ENCODE measurements at regions not wholly inside any gene's neighbourhood (a gene's known extent, or its start where the extent isn't known, plus 50 kb on each side); places are given as distances from the start of the nearest gene placed in this dataset.

DNA sequence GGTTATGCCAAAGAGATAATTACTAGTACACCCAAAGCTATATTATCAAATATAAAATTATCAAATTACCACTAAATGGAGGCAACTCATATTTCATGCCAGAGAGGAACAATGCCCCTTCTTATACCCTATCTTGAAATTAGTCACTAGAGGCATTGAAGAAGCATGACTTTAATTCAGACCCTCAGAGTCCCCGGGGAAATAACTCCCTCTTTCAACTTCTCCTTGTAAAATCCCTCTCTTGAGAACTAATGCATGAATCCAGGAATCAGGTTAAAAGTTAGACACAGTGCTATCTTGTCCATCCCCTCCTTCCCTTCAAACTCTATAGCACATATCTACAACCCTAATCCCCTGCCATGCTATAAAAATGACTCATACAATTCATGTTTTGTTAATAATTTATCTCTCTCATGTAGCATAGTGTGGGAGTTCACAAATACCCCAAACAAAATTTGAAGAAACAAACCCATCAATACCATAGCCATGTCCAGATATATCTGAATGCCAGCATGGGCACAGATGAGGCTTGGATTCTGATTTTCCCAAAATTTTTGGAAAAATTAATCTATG, 665.4 kb downstream of the KCNA4 start:
- no peak for DNase-seq (ENCODE audit: low spot score)

DNA sequence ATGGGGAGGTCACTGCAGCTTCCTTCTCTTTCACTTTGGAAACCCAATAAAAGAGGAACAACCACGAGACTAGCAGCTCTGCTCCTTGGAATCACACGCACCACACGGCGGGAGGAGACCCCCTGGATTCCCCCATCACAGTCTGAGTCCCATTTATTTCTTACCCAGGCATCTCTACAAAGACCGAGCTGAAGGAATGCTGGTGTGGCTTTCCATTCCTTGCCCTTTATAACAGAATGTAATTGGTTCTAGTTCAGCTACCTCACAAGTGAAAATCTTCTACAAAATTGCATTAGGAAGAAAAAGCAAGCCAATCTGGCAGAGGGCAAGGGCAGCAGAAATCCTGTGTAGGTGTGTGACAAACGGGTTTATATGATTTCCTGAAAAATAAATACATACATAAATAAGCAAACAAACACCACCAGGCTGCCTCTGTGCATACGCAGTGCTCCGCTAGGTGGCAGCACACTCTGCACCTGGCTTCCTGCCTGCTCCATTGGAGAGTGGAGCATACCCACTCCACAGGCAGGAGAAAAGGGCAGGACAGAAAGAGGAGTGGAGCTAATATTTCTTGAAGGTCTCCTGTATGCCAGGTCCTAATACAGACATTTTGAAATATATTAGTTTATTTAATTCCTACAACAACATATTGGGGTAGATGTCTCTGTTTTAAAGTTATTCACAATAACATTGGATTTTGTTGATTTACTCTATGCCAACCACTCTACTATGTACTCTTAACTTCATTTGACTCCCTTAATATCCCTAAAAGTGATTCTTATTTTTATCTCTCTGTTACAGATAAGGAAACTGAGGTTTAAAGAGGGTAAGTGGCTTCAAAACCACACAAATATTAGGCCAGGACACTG, 673.1 kb downstream of the KCNA4 start:
- peak; percentile 42 for DNase-seq (ENCODE audit: low spot score)

DNA sequence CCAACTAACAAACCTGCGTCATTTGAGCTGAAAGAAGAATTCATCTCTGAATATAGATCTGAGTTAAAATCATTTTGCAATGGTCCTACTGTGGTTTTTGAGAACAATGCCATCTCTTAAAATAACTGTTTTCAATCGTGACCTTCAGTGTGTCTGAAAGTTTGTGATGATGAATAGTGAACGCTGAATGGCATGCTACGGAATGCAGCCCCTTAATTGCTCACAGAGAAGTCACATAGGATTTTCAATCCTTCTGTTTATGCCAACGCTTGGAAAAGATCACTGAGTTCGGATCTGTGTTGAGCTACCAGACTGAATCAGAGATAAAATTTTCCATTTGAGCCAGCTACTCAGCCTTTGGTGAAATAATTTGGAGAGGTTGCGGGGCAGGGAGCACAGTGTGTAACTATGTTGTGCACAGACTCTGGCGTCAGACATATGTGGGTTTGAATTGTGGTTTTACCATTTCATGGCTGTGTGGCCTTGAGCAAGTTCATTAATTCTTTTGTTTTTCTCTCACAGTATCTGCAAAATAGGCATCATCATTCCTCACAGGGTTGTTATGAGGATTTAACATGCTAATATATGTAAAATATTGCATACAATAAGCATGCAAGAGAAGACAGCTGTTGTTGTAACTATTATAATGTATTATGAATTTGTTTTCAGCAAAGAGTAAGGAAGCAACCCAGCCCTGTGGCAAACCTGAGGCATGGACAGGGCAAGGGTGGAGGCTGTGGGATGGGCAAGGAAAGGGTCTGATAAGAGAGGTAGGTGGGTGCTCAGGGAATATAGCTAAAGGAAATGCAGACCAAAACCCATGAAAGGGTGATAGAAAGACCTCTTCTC, 679.9 kb downstream of the KCNA4 start:
- DNase-seq (ENCODE audit: low spot score): no peak

DNA sequence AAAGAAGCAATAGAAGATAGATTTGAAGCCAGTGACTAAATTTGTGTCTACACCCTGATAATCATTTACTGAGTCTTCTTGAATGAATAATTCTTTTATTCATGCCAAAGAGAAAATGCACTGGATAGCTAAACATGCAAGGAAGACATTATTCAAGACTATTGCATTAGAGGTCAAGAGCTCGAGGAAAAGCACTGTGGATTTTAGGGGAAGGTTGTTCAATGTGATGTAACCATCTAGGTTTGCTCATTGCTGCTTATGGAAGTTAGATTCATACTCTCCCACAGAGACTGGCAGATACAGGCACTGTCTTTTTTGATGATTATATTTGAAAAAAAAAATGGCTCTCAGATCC, 682.1 kb downstream of the KCNA4 start:
- DNase-seq (ENCODE audit: low spot score): no peak

DNA sequence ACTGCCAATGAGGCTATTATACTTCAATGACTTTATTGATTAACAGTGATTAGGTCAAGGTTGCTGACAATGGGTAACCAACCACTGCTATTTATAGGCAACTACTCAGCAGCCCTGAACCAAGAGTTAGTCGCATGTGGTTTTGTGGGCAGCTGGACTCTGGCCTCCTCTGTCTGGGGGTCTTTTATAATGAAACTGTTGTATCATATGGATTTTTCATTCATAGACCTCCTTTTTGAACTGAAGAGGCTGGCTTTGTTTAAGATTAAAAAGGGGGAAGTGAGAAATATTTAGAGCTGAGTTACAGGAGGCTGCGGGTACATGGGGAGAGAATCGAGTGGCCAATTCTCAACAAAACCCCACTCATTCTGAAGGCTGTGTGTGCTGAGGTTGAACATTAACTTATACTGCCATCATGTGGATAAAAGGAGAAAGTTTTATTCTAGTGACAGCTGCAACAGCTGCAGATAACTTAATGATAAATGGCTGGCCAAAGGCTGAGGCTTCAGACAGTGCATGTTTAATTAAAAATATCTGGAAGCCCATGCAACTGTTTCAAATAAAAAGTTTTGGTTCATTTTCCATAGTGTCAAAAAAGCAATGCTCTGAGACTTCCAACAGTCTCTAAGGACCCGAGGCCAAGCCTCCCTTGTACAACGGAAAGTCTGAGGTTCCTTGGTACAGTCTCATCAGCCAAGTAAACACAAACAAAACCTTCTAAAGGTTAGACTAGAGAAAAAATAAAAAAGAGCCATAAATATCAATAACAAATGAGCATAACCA, 682.6 kb downstream of the KCNA4 start:
- peak; percentile 62 for DNase-seq (ENCODE audit: low spot score)

DNA sequence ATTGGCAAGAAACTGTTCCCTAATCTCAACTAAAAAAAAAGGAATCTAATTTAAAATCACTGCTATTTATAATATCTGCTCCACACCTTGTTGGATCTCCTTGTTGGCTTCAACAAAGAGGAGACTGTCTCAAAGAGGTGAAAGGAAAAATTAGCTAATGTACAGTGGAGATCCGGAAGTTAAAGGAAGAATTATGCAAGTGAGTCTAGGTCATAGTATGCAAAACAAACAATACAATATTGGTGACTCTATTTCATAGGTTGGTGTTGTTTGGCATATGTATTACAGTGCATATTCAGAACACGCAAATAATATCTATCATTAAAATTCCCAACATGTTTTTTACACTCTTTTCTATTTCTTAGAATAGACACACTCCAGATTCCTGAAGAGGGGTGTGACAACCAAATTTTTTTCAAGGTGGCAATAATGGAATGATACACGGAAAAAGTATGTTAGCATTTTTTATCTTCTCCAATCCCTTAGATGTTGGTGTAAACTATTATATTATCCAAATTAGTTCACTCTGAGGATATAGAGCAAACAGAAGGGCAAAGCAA, 685.3 kb downstream of the KCNA4 start:
- no peak for DNase-seq (ENCODE audit: low spot score)

DNA sequence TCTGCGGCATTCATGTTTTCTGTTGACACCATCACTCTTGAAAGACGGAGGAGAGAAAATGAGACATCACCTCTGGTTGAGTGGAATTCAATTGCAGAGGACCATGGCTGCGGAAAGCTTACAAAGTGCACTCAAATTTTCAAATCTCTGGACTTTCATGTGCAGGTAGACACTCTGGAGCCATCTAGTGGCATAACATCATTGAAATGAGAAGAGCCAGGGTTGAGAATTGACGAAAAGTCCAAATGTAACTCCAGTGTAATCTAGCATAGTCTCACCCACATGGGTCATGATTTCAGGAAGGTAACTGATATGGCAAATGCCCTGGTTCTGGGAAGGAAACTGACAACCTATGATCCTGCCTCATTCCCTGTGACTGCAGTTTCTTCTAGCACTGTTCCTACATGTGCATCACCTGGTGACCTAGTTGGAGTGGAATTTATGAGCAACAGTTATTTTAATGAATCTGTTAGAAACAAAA, 687.8 kb downstream of the KCNA4 start:
- DNase-seq (ENCODE audit: low spot score): peak; percentile 29

DNA sequence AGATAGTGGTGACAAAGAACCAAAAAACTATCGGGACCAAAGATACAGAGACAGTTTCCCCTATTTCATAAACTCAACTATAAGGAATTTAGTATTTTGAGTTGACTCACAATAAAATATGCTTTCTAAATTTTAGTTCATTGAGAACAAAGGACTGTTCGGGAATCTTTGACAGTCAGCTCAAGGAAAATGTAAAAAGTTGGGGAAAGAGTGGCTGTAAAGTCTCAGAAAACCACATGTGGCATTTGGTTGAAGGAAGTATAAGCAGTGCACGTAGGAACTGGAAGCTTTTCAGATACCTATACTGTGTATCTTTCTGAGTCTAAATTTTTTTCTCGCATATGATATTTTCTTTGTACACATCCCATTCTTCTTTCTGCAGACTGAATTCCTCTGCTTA, 688.9 kb downstream of the KCNA4 start:
- DNase-seq (ENCODE audit: low spot score): no peak

DNA sequence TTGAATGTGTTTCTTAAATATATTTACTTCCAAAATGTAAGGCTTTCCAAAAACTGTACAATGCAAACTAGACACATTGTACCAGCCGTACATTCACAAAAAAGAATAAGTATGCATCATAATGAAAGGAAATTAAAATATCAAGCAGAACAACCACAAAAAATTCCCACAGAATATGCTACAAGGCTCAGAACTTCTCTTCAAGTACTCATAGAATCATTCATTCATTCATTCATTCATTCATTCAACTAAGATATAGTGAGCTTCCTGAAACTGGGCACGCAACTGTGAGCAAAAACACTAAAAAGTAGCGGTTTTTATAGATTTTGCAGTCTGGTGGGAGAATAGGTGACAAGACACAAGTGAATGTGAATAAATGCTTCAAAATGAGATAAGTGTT, 690.1 kb downstream of the KCNA4 start:
- no peak for DNase-seq (ENCODE audit: low spot score)

DNA sequence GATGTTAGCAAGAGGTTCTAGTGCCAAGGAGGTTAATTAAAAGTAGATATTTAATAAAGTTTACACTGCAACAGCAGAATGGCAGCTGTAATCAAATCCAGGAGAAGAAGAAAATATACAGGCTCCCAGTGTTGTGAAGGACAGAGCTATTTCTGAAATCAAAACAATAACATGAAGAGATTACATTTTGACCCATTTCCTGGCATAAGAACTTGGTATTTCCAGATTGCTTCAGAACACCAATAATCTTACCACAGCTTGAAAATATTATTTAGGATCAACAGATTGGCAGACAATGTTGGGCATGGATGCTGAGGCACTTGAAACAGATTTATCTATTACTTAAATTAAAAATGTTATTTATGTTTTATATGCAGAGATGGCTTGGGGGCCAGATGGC, 692.5 kb downstream of the KCNA4 start:
- no peak for DNase-seq (ENCODE audit: low spot score)

DNA sequence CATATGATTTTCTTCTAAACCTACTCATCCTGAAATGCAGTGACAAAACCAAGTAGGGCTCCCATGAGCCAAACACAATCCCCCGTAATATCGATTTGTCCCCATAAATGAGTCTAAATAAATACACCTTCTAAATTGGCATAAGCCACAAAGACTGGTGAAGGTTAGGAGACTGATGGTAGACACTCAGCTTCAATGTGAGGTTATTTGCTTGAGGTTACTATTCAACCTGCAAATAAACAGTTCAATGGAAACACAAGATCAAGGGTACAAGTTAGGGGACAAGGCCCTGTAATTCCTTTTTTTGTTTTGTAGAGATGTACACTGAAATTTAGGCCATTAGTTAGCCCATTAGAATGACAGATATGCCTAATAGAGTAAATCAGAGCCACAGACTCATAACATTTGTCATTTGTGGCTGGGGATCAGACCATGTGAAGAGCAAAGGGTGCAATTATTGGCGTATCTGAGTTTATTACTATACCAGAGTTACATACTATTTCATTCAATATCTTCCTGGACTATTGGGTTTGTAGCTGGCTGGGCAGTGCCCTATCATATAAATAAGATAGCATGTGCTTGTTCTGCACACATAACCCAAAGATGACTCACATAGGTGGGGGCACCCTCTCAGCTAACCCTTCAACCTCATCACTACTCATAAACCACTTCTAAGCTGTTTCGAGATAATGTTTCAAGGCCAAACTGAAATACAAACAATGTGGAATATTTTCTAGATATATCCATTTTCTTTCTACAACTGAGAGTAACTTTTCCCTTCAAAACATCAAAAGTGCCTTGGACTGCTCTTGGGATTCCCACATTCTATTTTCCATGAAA, 695.3 kb downstream of the KCNA4 start:
- DNase-seq (ENCODE audit: low spot score): peak; percentile 54

DNA sequence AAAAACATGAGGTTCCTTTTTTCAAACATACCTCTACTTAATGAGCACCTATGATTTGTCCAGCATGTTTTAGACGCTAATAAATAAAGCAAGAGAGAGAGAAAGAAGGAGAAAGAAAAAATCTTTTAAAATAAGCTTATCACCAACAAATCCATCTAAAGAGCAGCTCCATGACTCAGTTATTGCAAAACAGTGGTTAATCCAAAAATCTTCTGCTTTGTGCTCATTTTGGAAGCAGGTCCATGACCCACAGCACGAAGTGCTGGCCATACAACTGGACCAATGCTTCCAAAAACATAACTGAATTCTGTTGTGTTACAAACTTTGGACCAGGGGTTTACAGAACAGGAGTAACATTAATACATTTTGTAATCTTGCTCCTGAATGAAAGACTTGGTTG, 696.6 kb downstream of the KCNA4 start:
- DNase-seq (ENCODE audit: low spot score): no peak

DNA sequence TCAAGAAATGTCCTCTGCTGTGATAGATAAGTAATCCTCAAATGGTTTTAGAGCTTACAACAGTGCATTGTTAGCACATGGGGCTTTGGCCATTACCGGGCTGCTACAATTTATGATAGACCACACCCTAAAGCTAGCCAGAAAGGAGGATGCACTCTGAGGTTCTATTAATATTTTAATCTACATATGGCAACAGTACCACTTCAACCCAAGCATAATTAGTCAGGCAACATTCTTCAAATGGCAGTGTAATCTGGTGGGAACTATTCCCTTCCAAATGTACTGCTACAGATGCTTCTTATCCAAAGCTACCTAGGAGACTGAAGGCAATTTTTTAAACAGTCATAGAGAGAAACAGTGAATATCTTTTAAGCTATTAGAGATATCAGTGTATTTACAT, 697.6 kb downstream of the KCNA4 start:
- no peak for DNase-seq (ENCODE audit: low spot score)

DNA sequence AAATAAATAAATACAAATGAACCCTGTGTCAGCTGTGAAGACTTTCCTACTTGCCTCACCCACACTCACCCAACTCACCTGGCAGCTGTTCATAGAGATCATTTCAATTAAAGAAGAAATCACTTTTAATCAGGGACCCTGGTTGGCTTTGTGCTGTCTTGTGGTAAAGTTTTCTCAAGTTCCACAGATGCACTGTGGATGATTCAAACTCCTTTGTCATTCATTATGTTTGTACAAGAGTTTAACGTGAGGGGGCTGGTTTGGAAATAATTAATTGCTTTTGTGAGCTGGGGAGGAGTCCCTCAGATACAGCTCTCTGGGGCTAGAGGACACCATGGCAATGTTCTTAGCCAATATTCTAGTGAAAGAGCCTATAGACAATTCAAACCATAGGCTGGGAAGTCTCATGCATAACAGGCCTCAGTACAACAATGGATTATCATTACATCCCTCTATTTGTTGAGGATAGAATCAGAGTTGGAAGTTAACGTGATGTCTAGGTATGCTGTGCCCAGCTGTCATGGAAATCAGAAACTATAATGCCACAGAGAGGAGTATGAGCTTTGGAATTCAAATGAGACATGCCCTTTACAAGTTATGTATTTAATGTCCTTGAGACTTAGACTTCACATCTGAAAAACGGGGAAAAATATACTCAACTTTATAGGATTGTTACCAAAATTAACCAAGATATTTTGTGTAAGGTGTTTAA, 698.5 kb downstream of the KCNA4 start:
- no peak for DNase-seq (ENCODE audit: low spot score)

DNA sequence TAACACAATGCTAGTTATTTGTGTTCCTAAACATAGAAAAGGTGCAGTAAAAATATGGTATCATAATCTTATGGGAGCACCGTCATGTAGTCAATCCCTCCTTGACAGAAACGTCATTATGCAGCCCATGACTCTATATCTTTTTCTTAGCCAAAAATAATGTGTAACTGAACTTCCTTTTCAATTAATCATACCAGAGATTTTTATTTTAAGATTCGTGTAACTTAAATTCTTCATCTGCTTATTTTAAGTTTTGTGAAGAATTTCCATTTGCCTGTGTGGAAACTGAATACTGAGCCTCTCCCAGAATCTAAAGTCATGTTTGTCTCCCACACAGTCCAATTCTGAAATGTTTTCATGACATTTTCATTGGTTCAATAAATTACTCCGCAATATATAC, 699.1 kb downstream of the KCNA4 start:
- no peak for DNase-seq (ENCODE audit: low spot score)

DNA sequence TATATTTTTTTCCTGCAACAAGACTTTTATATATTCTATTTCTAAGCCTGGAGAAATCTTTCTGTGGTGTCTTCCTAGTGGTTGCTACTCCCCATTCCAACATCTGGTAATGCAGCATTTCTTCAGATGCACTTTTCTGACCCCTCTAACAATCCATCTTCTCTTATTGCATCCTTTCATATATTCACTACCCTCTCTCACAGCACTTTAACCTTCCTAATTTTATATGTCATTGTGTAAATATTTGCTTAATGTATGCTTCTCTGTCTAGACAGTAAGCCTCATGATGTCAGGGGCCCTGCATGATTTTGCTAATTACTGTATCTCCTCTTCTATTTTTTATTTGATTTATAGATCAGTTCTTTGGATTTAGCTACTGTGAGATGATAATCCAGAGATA, 701.6 kb downstream of the KCNA4 start:
- no peak for DNase-seq (ENCODE audit: low spot score)

DNA sequence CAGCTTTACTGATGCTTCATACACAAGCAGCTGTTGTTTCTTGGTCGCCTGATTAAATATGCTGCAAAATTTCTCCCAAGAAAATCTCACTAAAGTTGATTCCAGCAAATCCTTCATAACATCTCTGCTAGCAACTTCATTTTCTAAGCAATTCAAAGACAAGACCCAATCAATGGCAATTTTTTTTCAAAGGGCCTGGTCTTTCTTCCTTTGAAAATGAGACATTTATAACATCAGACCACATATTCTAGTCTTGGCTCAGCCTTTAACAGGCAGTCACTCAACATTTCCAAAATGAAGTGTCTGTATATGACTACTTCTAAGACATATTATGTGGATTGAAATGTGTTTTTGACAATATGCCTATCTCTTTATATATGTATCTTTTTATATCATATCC, 702.6 kb downstream of the KCNA4 start:
- DNase-seq (ENCODE audit: low spot score): no peak

DNA sequence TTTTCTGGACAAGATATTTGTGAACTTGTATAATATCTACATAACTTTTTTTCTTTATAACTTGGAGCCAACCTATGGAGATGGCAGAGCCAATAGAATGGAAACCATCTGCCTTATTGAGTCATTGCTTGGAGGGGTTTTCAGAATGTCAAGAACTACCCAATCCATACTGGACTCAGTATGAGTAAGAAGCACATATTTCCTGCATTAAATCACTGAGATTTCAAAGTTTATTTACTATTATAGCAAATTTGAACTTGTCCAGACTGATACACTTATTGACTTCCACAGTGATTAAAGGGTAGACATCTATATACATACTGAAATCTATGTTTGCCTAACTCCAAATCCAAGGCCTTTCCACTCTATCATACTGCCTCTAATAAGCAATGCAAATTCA, 704.0 kb downstream of the KCNA4 start:
- no peak for DNase-seq (ENCODE audit: low spot score)

DNA sequence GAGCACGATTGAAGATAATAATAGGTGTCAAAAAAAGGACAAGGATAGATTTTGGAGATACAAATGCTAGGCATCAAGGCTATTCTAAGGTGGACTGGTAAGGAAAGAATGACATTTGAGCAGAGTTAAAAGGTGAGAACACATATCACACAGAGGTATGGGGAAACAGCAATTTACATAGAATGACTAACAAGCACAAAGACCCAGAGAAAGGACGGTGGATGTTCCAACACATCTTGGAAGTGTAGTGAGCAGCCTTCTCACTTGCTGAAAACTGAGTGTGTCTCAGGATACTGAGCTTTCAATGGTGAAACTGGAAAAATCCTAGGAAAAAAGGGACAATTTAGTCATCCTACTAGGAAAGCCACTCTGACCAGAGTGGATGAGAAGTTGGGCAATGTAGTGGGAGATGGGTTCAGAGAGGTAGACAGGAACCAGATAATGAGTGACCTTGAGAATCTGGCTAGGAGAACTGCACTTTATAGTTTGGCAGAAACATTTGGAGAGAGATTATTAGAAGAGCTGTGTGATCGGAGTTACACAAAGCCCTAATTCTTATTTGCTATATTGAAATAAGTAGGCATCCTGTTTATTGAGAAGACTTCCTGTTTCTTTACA, 706.0 kb downstream of the KCNA4 start:
- no peak for DNase-seq (ENCODE audit: low spot score)

DNA sequence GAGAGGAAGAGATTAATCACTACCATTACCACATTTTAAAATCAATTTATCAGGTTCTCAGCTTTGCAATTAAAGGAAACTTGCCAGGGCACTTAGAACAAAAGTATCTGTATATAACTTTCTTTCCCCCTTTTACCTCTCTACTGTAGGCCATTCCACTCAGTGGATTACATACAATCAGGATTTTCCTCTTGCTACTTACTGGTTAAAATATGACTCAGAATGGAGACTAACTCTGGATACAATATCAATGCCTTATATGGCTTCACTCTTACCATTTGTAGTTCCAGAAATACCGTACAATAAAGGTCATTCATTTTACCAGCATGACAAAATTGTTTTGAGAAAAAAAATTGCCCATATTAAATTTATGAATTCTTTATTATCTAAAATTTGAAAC, 706.8 kb downstream of the KCNA4 start:
- DNase-seq (ENCODE audit: low spot score): no peak

All from SW480 (cell line).